Hypothalamus (tissue), 51 donors: ENCODE measurements at regions not wholly inside any gene's neighbourhood (a gene's known extent, or its start where the extent isn't known, plus 50 kb on each side); places are given as distances from the start of the nearest gene placed in this dataset.

Experiments used
- DNase-seq, 51 donors: peaks; one replicate each; lab custom pipeline; 2025; lab: John Stamatoyannopoulos, UW

- no peak for DNase-seq
Measured at GRCh38 chr17:14918540-14918939, 346.6 kb downstream of the PMP22 start.

DNA sequence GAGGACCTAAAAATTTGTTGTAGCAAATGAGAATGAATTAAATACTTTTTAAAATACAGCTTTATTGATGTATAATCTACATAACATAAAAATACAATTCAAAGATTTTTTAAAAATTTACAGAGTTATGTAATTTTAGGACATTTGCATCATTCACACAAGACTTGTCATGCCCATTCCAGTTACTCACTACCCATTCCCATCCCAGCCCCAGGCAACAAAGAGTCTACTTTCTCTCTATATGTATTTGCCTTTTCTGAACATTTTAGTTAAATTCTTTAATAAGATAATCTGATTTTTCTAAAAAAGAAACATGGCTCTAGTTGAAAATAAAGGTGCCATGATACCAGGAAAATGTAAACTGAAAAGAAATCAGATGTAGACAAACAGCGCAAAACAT lies 354.2 kb downstream of the PMP22 start:
- DNase-seq, result no peak

DNA sequence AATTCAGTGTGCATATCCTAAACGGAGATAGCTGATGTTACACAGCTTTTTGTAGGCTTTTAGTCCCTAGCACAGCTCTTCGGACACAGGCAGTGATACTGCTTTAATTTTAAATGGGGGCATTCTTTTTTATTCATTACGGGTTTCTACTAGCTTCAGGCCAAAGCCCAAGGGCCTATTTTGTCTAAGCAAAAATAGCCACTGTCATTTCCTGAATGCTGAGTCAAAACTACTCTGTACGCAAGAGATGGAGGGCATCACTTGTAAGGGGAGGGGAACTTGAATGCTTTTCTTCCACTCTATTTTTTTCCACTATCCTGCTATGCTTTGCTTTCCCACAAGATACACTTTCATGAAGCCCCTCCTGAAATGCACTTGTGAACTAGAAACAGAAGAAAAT lies 360.7 kb downstream of the PMP22 start:
- DNase-seq, result no peak

DNA sequence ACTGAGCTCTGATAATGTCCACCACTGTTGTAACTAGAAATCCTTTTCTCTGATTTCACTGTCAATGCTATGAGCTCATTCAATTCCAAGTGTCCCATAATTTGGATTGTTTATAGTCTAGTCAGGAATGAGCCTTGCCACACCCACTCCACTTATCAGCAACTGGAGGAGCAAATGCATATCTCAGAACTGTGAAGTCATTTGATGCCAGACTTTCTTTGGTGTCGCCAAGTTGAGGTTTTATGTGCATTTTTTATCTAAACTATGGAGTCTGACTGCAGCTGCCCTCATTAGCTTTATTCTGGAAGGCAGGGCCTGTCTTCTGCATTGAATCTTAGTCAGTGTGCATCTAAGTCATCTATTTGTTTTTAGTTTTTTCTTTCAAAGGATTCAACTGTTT lies 361.3 kb downstream of the PMP22 start:
- no peak for DNase-seq

GRCh38 chr17:14902803-14903202 lies 362.3 kb downstream of the PMP22 start:
- DNase-seq, result no peak

DNA sequence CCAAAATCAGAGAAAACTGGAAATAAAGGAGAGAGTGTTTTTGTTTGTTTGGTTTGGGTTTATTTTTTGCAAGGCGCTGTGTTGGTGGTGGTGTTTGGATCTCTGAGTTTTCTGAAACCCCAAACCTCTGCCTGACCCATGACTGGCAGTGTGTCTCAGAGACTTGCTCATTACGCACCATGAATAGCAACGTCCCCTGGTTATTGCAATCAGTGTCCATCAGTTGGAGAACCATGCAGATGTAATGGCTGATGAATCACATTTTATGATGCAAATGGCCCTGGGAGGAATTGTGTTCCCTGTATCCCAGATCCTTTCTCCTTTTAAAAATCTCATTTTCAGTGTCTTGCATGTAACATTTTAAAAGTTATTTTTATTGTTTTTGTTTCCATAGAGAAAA lies 362.8 kb downstream of the PMP22 start:
- no peak for DNase-seq

DNA sequence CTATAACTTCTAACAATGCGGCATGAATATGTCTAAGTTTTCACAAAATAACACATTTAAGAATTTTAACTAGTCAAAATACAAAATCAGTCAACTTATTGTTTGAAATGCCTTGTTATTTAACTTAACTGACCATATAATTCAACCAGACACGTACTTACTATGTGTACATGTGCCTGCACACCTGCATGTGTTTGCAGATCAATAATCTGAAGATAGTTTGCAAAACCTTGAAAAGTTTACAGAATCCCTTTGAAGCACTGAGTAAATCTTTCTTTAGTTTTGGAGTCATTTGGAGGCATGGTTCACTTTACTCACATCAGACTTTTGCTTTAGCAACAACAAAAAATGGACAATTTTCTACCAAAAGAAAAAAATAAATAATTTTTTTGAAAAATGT lies 363.8 kb downstream of the PMP22 start:
- DNase-seq, result no peak

GRCh38 chr17:14886200-14886739 lies 378.9 kb downstream of the PMP22 start:
- DNase-seq, result no peak

GRCh38 chr17:14882131-14882530 lies 383.0 kb downstream of the PMP22 start:
- no peak for DNase-seq

DNA sequence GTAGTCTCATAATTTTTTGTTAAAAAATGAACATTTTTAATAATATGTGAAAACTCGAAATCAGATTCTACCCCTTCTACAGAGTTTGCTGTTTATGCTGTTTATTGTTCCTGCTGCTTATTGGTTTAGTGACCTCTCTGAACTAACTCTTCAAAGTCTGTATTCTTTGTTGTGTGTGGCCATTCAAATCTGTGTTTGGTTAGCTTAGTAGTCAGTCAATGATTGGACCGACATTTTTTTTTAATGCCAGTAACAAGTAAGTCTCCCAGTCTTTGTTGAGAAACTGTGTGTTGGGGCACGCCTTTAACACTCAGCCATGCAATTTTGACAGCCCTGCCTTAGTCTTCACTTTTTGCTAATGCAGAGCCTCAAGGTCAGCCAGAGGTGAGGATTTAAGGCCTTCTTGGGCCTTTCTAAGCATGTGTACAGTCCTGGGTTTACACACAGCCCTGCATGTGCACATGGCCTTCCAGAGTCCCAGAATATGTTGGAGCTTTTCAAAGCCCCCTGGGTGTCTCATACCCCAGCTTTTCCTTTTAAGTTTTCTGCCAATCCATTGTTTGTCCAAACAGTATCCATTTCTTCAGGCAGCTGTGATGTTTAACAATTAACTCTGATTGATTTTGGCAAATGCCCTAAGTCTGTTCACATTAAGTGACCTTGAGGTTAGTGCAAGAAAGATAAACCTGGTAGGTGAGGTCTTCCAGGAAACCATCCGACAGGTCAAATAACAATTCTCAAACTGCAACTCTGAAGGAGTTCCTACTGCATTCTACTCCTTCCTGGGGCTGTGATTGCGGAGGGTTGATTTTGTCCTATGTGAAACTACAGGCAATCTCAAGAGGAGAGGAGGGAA lies 389.3 kb downstream of the PMP22 start:
- DNase-seq, result no peak

DNA sequence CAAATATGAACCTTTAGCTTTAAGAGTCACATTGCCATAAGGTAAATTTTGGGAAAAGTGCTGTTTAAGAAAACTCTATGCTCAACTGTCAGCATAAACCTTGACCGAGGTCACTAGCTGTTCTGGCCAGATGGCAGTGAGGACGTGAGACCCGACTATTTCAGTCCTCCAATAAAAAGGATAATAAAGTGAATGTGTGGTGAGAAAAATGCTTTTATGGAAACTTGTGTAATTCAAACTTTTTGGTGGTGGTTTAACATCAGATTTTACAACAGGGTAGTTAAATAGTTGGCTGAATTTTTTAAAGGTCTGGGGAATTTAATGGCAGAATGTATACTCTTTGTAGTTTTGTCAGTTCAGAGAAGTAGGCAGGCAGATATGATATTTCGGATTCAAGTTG lies 391.1 kb downstream of the PMP22 start:
- DNase-seq, result no peak

DNA sequence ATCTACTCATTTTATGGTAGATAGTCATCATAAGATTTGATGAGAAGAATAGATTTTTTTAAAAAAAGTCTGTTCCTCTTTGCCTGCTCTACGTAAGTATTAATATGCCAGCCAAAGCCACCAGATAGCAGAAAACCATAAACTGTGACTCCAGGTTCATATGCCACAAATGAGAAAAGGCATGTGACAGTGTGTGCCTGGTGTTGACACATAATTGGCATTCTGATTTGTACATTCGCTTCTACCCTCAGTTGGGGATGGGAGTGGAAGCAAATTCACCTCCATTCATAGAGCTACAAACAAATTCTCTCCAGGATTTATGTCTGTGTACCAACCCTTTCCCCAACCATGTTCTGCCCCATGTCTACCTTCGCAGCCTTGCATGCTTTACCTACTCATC lies 391.6 kb downstream of the PMP22 start:
- DNase-seq, result no peak

DNA sequence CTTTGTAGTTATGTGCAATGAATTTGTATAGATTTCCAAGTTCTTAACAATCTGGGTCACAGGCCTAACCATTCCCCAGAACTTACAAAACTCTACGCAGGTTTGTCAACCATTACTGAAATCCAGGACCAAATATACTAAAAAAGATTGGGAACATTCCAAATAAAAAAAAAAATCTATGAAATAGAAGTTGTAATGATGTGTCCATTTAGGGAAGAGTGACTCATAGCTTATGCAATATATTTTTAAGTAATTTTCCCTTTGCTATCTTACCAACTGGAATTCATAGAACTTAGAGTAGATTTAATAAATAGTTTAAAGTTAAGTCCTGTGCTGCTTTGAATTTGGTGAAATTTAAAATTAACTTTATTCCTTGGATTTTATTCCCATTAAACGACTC lies 393.2 kb downstream of the PMP22 start:
- no peak for DNase-seq

- no peak for DNase-seq
Measured at GRCh38 chr17:14866266-14866665, 398.9 kb downstream of the PMP22 start.

- DNase-seq, result no peak
Measured at GRCh38 chr17:14864127-14864526, 401.0 kb downstream of the PMP22 start.

GRCh38 chr17:14859542-14859941 lies 405.6 kb downstream of the PMP22 start:
- DNase-seq, result no peak

DNA sequence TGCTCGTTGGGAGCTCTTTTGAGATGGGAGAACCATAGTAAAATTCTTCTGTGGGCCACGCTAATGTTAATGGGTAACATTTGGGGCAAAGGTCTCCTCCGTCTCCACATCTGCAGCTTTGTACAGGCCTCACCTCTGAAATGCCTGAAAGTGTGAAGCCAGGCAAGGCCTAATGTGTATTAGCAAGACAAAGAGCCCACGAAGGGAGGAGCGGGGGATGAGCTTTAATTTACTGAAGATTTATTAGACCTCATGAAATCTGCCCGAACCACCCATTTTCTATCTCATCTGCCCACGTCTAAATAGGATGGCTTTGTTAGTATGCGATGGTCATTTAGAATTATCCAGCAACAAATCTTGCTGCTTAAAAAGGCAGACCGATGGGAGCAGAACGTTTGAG lies 408.9 kb downstream of the PMP22 start:
- no peak for DNase-seq

GRCh38 chr17:14854691-14855090 lies 410.4 kb downstream of the PMP22 start:
- no peak for DNase-seq

DNA sequence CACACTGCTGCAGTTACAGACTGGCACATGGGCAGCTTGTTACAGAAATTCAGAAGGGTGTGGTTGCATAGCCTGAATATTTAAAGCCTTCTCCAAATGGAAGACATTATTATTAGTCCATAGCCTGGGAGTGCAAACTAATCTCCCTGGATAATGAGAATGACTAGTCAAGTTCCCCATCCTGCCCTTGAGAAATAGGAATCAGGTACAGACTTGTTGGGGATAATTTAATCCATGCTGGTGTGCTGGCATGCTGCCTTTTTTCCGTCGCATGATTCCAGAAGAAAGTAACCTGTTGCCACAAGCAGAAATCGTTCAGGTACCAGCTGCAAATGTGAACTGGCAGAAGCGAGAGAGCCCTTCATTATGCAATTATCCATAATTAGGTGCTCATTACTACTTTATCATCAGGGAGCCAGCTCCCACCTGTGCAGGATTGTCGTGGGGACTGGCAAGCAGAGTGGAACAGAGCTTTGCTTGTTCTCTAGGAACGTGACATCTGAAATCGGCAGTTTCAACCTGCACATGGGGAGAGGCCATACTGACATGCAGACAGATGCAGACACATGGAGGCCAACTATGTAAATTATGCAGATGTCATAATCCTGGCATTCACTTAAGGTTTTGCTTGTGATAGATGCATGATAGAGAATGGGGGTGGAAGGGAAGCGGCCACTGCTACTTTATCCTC lies 419.4 kb downstream of the PMP22 start:
- no peak for DNase-seq

DNA sequence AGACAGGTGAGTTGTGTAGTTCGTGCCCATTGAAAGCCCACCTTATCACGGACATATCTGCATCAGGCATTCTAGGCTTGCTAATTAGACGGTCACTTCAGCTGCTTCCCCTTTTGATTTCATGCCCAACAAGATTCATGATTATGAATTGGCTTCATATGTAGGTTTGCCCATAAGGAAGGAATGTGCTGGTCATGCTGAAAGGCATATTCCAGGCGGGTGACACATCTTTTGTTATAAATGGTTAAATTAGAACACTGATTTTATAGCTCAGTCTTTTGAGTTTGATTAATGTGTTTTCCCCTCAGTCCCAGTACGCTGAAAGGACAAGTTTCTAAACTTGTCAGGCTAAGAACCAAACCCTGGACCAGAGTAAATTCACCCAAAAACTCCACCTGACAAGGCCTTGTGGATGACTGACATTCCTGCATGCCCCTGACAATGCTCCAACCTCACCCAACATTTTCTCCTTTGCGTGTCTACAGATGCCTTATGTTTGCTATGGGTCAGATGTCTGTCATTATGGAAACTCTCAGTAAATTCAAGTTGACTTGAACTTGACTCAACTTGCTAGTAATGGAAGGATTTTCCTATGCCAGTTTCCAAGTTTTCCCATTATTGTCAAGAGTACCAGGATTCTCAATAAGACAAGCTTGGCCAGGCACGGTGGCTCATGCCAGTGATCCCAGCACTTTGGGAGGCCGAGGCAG lies 421.9 kb downstream of the PMP22 start:
- no peak for DNase-seq

- no peak for DNase-seq
Measured at GRCh38 chr17:14840616-14841231, 424.4 kb downstream of the PMP22 start.
